Kidney (tissue), 13 donors: ENCODE measurements at regions not wholly inside any gene's neighbourhood (a gene's known extent, or its start where the extent isn't known, plus 50 kb on each side); places are given as distances from the start of the nearest gene placed in this dataset.

ENCODE experiments used
- DNase-seq, 5 donors: peaks; one replicate each; pipeline ENCODE4 v3.0.0-alpha.2; 2013 to 2020
- FAIRE-seq: peaks from 2 replicates; lab custom pipeline; 2012; peaks lifted over from hg19 to GRCh38; lab: Jason Lieb, UNC
- H3K27ac ChIP-seq, 2 donors: one replicate each; pipeline ENCODE4 v1.7.0; 2013; ENCODE audit warnings: low read depth in 2 of 2, low read length in 2 of 2, inconsistent platforms in 1 of 2
- H3K27me3 ChIP-seq: one replicate; pipeline ENCODE4 v1.7.1; 2013; ENCODE audit warnings: low read length, inconsistent platforms; ENCODE audit not compliant: control insufficient read depth, insufficient read depth
- H3K36me3 ChIP-seq, 3 donors: one replicate each; pipeline versions ENCODE4 v1.7.0 to v1.7.1; 2013; ENCODE audit warnings: low read length in 3 of 3, control low read depth in 1 of 3, inconsistent platforms in 1 of 3; ENCODE audit not compliant: insufficient read depth in 3 of 3, control insufficient read depth in 2 of 3
- H3K4me1 ChIP-seq, 3 donors: one replicate each; pipeline versions ENCODE4 v1.7.0 to v1.7.1; 2013; ENCODE audit warnings: low read length in 3 of 3, inconsistent platforms in 1 of 3, low read depth in 1 of 3; ENCODE audit not compliant: control insufficient read depth in 2 of 3, insufficient read depth in 2 of 3
- H3K4me3 ChIP-seq, 3 donors: one replicate each; pipeline versions ENCODE4 v1.7.0 to v1.8.1; 2013; ENCODE audit warnings: low read length in 3 of 3, control low read depth in 1 of 3, inconsistent platforms in 1 of 3
- H3K9ac ChIP-seq, 3 donors: one replicate each; pipeline versions ENCODE4 v1.7.0 to v1.7.1; 2013; ENCODE audit warnings: low read length in 3 of 3, control low read depth in 1 of 3, inconsistent platforms in 1 of 3
- H3K9me3 ChIP-seq, 3 donors: one replicate each; pipeline versions ENCODE4 v1.7.0 to v1.7.1; 2013; ENCODE audit warnings: low read length in 3 of 3, control low read depth in 1 of 3, inconsistent platforms in 1 of 3; ENCODE audit not compliant: control insufficient read depth in 2 of 3, insufficient read depth in 1 of 3
- intact Hi-C: fragments of 100-400 bp; cut with DNase I; formaldehyde crosslinking; loops from one replicate; pipeline ENCODE4 v1.11.1; 2022
- TF ChIP-seq, protein P1 (sequence below): IDR thresholded peaks from 3 replicates; pipeline ENCODE4 v1.5.1; 2012; ENCODE audit warnings: mild to moderate bottlenecking, moderate library complexity, borderline replicate concordance; ENCODE audit not compliant: insufficient read depth; ENCODE audit errors: extremely low read depth
- donor health status: control.
- donor health status: control.
- donor health status: control.
- donor health status: control.
- donor health status: control.
- donor health status: DM: yes; HTN: yes; CAD: no.
- donor health status: Normal renal cell carcinoma (clear cell type).

DNA sequence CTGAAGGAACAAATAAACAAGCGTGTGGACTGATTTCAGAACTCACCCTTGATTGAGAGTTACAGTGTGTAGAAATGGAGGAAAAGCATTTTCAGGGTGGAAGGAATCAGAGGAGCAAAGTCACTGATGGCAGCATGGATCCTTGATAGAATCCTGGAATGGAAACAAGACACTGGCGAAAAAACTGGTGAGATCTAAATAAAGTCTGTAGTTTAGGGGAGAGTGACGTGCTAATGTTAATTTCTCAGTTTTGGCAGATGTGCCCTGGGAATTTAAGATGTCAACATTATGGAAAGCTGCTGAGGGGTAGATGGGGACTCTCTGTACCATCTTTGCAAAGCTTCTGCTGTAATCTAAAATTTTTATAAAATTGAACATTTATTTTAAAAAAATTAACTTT, 378.0 kb downstream of the UQCRFS1 start:
- TF ChIP-seq, protein P1, sequence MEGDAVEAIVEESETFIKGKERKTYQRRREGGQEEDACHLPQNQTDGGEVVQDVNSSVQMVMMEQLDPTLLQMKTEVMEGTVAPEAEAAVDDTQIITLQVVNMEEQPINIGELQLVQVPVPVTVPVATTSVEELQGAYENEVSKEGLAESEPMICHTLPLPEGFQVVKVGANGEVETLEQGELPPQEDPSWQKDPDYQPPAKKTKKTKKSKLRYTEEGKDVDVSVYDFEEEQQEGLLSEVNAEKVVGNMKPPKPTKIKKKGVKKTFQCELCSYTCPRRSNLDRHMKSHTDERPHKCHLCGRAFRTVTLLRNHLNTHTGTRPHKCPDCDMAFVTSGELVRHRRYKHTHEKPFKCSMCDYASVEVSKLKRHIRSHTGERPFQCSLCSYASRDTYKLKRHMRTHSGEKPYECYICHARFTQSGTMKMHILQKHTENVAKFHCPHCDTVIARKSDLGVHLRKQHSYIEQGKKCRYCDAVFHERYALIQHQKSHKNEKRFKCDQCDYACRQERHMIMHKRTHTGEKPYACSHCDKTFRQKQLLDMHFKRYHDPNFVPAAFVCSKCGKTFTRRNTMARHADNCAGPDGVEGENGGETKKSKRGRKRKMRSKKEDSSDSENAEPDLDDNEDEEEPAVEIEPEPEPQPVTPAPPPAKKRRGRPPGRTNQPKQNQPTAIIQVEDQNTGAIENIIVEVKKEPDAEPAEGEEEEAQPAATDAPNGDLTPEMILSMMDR: no peak
- no peak overlapping the region for H3K9ac ChIP-seq
- H3K4me1 ChIP-seq: no peaks in the 10 kb centered on the region
- DNase-seq (no peak), FAIRE-seq (no peak)
- H3K27ac ChIP-seq: no peak overlapping the region
- H3K36me3 ChIP-seq: no peaks in the 10 kb centered on the region
- intact Hi-C loops: no loop called here
- H3K9me3 ChIP-seq: no peaks in the 10 kb centered on the region
- no peaks in the 10 kb centered on the region for H3K27me3 ChIP-seq
- no peak overlapping the region for H3K4me3 ChIP-seq

DNA sequence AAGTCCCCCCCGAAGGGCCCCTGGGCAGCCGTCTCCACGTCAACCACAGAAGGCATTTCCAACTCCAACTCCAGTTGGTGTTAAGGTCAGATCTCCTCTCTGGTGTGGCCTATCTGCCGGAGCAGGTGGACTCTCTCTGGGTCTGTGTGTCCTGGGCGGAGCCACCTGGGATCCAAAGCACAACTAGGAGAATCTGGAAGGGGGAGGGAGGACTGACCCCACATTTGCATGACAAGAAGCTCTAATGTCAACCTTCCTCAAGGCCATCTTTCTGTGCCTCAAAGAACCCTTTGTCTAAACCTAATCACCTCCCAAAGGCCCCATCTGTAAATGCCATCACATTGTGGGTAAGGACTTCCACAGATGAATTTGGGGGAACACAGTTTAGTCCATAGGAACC, 381.5 kb downstream of the UQCRFS1 start:
- Histone ChIP-seq H3K4me3 (no peak overlapping the region), H3K9ac (no peak overlapping the region), H3K4me1 (no peaks in the 10 kb centered on the region), H3K9me3 (no peaks in the 10 kb centered on the region), H3K27ac (no peak overlapping the region), H3K36me3 (no peaks in the 10 kb centered on the region), H3K27me3 (no peaks in the 10 kb centered on the region)
- DNase-seq (no peak), FAIRE-seq (no peak)
- intact Hi-C loops: no loop called here
- TF ChIP-seq, protein P1: no peak

DNA sequence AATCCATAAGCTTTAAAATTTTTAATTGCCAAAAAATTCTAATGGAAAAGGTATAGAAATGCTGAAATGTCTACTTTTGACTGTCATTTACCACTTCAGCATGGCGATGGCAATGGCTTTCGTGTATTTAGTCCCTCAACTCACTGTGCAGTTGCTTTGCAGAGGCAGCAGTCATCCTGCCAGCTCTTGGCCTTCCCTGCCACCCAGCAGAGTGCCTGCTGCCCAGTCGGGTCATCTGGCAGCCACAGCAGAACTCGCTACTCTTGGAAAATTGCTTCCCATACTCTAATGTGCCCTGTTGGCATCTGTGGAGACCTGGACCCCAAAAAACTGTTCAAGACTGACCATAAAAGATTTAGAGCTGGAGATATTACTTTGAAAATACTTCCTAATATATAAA, 383.2 kb downstream of the UQCRFS1 start:
- Histone ChIP-seq H3K27ac (no peak overlapping the region), H3K9ac (no peak overlapping the region), H3K36me3 (no peaks in the 10 kb centered on the region), H3K4me1 (no peaks in the 10 kb centered on the region), H3K4me3 (no peak overlapping the region), H3K9me3 (no peaks in the 10 kb centered on the region), H3K27me3 (no peaks in the 10 kb centered on the region)
- intact Hi-C loops: no loop called here
- TF ChIP-seq, protein P1: no peak
- FAIRE-seq: no peak
- no peak for DNase-seq

DNA sequence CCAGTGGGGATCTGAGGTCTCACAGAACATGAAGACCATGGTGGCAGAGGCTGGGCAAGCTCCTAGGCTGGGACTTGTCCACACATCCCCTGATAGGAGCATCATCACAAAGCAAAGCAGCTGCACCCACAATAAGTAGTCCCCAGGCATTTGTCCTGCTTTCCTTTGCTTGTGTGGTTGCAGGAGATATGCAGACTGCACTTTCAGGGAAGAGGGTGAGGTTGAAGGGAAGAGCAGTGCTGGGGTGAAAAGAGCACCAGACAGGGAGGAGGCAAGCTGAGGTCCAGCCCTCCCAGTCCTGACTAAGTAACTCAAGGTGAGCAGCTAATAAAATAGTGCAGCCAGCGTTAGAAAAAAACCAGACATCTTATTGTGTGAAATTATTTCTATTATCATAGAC, 383.6 kb downstream of the UQCRFS1 start:
- TF ChIP-seq, protein P1: no peak
- intact Hi-C loops: no loop called here
- FAIRE-seq: no peak

More for the DNA sequence above, 383.6 kb downstream of the UQCRFS1 start:
- Histone ChIP-seq H3K4me3 (no peak overlapping the region), H3K9me3 (no peaks in the 10 kb centered on the region), H3K27me3 (no peaks in the 10 kb centered on the region), H3K4me1 (no peaks in the 10 kb centered on the region), H3K36me3 (no peaks in the 10 kb centered on the region), H3K27ac (no peak overlapping the region), H3K9ac (no peak overlapping the region)
- DNase-seq: no peak
